LNCaP clone FGC (cell line): ENCODE measurements at regions not wholly inside any gene's neighbourhood (a gene's known extent, or its start where the extent isn't known, plus 50 kb on each side); places are given as distances from the start of the nearest gene placed in this dataset.

ENCODE experiments used
- DNase-seq: peaks from one replicate; pipeline ENCODE4 v3.0.0-alpha.2; 2011; ENCODE audit warnings: low read depth
- H3K4me3 ChIP-seq: 2 replicates; pipeline ENCODE4 v1.5.1; 2011; ENCODE audit warnings: mild to moderate bottlenecking, low read depth, low read length, control low read depth
- TF ChIP-seq, protein P1 (sequence below): IDR thresholded peaks from 2 replicates; pipeline ENCODE4 v1.5.1; 2012; ENCODE audit warnings: mild to moderate bottlenecking; ENCODE audit not compliant: control insufficient read depth, insufficient read depth; ENCODE audit errors: extremely low read depth

GRCh38 chr10:118462401-118462800 lies 120.3 kb upstream of the FAM204A start:
- no peak overlapping the region for H3K4me3 ChIP-seq
- TF ChIP-seq, protein P1, sequence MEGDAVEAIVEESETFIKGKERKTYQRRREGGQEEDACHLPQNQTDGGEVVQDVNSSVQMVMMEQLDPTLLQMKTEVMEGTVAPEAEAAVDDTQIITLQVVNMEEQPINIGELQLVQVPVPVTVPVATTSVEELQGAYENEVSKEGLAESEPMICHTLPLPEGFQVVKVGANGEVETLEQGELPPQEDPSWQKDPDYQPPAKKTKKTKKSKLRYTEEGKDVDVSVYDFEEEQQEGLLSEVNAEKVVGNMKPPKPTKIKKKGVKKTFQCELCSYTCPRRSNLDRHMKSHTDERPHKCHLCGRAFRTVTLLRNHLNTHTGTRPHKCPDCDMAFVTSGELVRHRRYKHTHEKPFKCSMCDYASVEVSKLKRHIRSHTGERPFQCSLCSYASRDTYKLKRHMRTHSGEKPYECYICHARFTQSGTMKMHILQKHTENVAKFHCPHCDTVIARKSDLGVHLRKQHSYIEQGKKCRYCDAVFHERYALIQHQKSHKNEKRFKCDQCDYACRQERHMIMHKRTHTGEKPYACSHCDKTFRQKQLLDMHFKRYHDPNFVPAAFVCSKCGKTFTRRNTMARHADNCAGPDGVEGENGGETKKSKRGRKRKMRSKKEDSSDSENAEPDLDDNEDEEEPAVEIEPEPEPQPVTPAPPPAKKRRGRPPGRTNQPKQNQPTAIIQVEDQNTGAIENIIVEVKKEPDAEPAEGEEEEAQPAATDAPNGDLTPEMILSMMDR: no peak
- DNase-seq: no peak

DNA sequence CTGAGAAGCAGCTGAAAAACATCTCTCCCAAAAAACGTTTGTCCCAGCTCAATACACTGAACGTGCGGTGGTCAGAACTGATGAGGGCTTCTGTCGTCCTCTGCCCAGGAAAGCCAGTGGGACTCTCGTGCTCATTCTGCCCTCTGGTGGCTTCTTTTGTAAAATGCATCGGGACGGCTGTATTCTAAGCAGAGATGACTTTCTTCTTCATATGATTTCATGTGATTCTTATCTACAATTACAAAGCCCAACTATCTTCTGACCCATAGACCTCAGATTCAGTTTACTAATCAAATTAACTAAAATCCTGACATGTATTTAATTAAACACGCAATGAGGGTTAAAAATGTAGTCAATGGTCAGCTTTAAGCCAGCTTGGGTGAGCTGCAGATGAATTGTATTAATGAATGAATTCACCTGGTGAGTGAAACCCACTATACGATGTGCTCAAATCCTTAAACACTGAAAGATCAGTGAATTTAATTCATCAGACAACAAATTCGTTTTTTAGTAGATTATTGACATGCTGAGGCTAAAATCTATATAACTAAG lies 117.6 kb upstream of the FAM204A start:
- TF ChIP-seq, protein P1: peak; percentile 79
- DNase-seq: peak; percentile 59
- 0 out of 2 replicates have a peak overlapping the region, but pooled peaks have one; percentile 5 for H3K4me3 ChIP-seq

GRCh38 chr10:118458957-118459641 lies 117.0 kb upstream of the FAM204A start:
- TF ChIP-seq, protein P1: no peak
- peak; percentile 86 for DNase-seq
- H3K4me3 ChIP-seq: 0 out of 2 replicates have a peak overlapping the region, but pooled peaks have one; percentile 5

DNA sequence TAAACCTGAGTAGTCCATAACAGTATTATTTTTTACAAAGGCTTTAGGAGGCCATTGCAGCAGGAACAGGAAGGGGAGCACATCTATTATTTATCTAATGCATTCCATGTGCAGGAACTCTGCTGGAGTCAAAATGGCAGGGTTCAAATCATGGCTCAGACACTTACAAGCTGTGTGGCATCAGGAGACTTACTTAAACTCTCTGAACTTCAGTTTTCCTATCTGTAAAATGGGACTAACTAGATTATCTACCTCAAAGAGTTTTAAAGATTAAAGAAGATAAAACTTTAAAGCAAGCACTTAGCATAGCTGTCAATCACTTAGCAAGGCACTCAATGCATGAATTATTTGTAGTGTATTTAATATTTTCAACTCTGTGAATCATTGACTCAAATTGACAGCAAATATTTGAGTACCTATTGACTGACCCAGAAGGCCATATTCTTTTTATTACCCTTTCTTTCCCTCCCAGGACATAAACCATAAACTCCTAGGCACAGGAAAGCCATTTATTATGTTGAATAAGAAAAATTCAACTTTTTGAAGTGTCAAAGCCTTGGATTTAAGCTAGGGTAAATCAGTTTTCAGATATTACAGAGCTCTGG lies 115.8 kb upstream of the FAM204A start:
- TF ChIP-seq, protein P1: no peak
- no peak for DNase-seq
- no peak overlapping the region for H3K4me3 ChIP-seq

DNA sequence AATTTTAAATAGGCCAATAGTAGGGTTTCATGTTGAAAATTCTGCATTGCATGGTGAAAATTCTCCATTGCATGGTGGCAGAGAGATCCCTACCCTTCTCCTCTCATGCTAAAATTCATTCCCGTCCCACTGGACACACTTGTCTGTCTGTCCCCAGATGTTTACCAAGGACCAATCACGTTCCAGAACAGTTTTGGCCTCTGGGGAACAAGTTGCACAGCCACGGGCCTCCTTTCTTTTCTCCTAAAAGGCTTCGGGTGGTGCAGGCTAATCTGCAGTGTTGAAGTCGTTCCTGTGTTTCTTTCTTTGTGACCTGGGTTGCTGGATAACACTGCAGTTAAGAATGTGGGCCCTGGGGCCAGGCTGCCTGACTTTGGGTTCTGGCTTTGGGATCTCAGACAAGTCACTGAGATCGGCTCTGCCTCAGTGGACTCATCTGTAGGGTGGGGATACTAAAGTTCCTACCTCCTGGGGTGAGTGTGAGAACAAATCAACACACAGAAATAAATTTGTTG lies 113.1 kb upstream of the FAM204A start:
- DNase-seq: no peak
- TF ChIP-seq, protein P1: no peak
- H3K4me3 ChIP-seq: no peak overlapping the region

DNA sequence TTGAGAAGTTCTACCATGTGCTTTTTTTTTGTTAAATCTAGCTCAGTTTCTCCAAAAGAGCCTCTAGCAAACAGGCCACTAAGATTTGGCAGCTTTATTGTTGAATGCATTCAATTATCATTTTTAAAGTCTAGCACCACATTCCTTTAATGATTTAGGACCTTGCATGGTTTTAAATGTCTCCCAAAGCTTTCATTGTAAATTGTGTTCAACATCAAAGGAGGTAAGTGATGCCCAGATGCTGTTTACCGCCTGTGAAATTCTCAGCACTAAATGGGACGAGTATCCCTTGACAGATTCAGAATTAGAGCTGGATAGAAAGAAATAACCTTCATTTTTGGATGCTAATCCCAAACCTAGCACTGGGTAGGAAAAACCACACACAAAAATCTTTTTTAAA lies 112.1 kb upstream of the FAM204A start:
- TF ChIP-seq, protein P1: no peak
- DNase-seq: no peak
- no peak overlapping the region for H3K4me3 ChIP-seq
